Mesodermal cell (in vitro differentiated cells): ENCODE measurements at regions not wholly inside any gene's neighbourhood (a gene's known extent, or its start where the extent isn't known, plus 50 kb on each side); places are given as distances from the start of the nearest gene placed in this dataset.
"Not testable (repeated sequence)": the region's sequence is repeated elsewhere in the genome, so short reads cannot be mapped to it uniquely, and the experiment has no call there.

Experiments used
- H3K27ac ChIP-seq: 2 replicates; pipeline ENCODE4 v1.7.0; 2013; ENCODE audit warnings: mild to moderate bottlenecking, low read depth, low read length, moderate library complexity; ENCODE audit not compliant: severe bottlenecking
- H3K36me3 ChIP-seq: 2 replicates; pipeline ENCODE4 v1.7.1; 2013; ENCODE audit warnings: mild to moderate bottlenecking, low read length, moderate library complexity; ENCODE audit not compliant: control insufficient read depth, insufficient read depth
- H3K4me1 ChIP-seq: one replicate; pipeline ENCODE4 v1.7.1; 2013; ENCODE audit warnings: mild to moderate bottlenecking, low read length; ENCODE audit not compliant: insufficient read depth, control insufficient read depth, poor library complexity, severe bottlenecking
- H3K4me3 ChIP-seq: 2 replicates; pipeline ENCODE4 v1.7.0; 2013; ENCODE audit warnings: low read length, control low read depth, mild to moderate bottlenecking; ENCODE audit not compliant: insufficient read depth, poor library complexity, severe bottlenecking; ENCODE audit errors: extremely low read depth
- H3K9me3 ChIP-seq: 2 replicates; pipeline ENCODE4 v1.7.1; 2013; ENCODE audit warnings: mild to moderate bottlenecking, low read length, moderate library complexity; ENCODE audit not compliant: control insufficient read depth
- WGBS, 2 experiments: methylation state at CpG; one replicate each; pipeline ENCODE4 v1.1.5; 2013; ENCODE audit warnings: missing lambda C conversion rate in 2 of 2; ENCODE audit not compliant: insufficient coverage in 2 of 2; 5-methylcytosine and 5-hydroxymethylcytosine counted together

DNA sequence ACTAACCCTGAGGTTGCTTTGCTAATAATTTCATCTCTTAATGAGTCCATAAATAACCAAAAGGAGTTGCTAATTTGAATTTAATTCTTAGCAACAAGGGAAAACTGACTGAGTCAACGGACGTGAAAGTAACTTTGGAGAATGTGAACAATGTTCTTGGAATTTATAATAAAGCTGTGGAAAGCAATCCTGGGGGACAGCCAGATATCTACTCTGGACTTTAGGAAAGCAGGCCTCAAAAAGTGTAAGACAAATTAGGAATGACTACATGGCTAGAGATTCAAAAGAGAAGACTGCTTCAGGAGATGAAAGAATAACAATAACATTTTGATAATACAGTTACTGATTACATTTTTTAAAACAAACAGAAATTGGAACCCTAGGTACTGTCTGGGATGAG lies 318.4 kb upstream of the COL8A1 start:
- peak overlapping the region; percentile 61 for H3K27ac ChIP-seq
- no peaks in the 10 kb centered on the region for H3K9me3 ChIP-seq
- H3K36me3 ChIP-seq = no peaks in the 10 kb centered on the region
- no peaks in the 10 kb centered on the region for H3K4me1 ChIP-seq
- H3K4me3 ChIP-seq = no peak overlapping the region
- 85 to 92% methylated on average over 2 of the region's 2 CpGs for WGBS, 2 experiments

DNA sequence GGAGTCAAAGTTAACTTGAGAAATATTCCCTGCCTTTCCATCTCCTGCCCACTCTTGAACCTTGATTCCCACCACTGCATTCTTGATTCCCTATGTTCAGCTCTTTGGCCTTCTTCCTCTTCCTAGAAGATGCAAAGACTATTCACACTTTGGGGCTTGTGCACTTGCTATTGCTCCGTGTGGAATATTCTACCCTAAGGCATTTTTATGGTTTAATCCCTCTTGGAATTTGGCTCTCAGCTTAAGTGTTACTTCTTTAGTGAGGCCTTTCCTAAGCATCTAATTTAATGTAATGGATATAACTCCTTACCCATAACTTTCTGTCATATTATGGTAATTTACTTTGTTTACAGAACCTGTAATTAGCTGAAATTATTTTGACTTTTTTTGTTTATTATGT lies 318.9 kb upstream of the COL8A1 start:
- no peaks in the 10 kb centered on the region for H3K4me1 ChIP-seq
- peak overlapping the region; percentile 61 for H3K27ac ChIP-seq

DNA sequence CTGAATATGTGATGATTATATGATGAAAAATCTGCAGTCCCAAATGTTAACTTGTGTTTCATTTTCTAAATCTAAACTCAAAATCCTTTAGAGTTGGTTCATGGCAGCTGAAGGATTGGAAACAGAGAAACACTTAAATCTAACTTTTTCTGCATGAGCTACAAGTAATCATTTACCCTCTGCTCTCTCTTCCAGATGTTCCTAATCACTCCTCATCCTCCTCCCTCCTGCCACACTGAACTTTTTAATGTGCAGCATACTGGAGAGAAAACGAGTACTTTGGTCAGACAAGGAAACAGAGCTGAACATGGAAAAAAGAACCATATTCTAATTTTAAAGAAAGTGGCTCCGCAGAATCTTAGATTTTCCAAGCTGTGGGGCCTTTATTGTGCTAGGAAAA lies 321.2 kb upstream of the COL8A1 start:
- no CpG with 5 or more reads among the region's 2 CpGs for WGBS, 2 experiments
- H3K4me1 ChIP-seq = no peaks in the 10 kb centered on the region
- no peaks in the 10 kb centered on the region for H3K9me3 ChIP-seq
- H3K36me3 ChIP-seq = no peaks in the 10 kb centered on the region
- H3K27ac ChIP-seq = no peak overlapping the region
- H3K4me3 ChIP-seq = no peak overlapping the region

More for the DNA sequence above, 318.9 kb upstream of the COL8A1 start:
- H3K36me3 ChIP-seq = no peaks in the 10 kb centered on the region
- H3K9me3 ChIP-seq = no peaks in the 10 kb centered on the region
- no CpG with 5 or more reads among the region's 1 CpG for WGBS, 2 experiments
- H3K4me3 ChIP-seq = no peak overlapping the region

- WGBS, 2 experiments = 97 to 100% methylated on average over 2 to 3 of the region's 3 CpGs
- no peaks in the 10 kb centered on the region for H3K36me3 ChIP-seq
- H3K4me3 ChIP-seq = no peak overlapping the region
Measured at GRCh38 chr3:99315896-99316295, 322.5 kb upstream of the COL8A1 start.

GRCh38 chr3:99313485-99313884 lies 324.9 kb upstream of the COL8A1 start:
- H3K4me1 ChIP-seq = no peaks in the 10 kb centered on the region
- no peaks in the 10 kb centered on the region for H3K36me3 ChIP-seq
- no peak overlapping the region for H3K4me3 ChIP-seq
- no peaks in the 10 kb centered on the region for H3K9me3 ChIP-seq
- no peak overlapping the region for H3K27ac ChIP-seq

More at GRCh38 chr3:99315896-99316295, 322.5 kb upstream of the COL8A1 start:
- Histone ChIP-seq H3K27ac (no peak overlapping the region), H3K4me1 (no peaks in the 10 kb centered on the region), H3K9me3 (no peaks in the 10 kb centered on the region)

DNA sequence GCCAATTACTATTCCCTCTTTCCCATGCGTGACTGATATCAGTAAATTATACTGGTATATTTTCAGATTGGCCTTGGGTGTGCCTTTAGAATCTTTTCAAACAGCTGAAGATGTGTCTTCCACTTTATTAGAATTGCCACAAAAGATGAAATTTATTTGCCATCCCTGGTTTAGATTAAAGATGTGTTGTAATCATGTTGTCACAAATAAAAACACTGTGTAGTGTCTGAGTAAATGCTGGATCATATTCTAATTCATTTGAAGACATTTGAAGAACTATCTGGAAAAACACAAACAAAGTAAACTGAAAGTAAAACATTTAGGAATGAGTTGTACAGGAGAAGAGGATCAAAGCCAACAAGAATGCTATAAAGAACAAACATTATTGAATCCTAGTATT lies 339.7 kb upstream of the COL8A1 start:
- Histone ChIP-seq H3K4me1 (no peaks in the 10 kb centered on the region), H3K9me3 (no peaks in the 10 kb centered on the region), H3K36me3 (no peaks in the 10 kb centered on the region), H3K27ac (no peak overlapping the region), H3K4me3 (no peak overlapping the region)
- WGBS, 2 experiments = no CpG with 5 or more reads among the region's 1 CpG

DNA sequence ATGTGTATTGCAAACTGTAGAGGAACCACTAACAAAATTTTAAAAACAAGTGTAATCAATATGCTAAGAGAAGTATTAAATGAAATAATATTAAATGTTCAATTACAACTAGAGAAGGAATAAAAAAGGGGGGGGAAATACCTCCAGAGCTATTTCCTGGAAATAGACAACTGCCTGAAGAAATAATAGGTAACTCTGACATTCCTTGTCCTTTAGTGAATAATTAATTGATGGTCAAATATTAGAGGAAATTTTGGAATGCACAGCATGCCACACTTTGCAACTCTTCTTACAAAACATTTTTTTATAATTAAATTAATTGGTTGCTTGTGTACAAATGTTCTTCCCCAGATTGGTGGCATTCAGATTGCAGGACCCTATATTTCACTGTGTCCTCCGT lies 342.6 kb upstream of the COL8A1 start:
- no peak overlapping the region for H3K4me3 ChIP-seq
- H3K9me3 ChIP-seq = no peaks in the 10 kb centered on the region
- no peak overlapping the region for H3K27ac ChIP-seq
- no CpG with 5 or more reads among the region's 1 CpG for WGBS, 2 experiments
- H3K4me1 ChIP-seq = no peaks in the 10 kb centered on the region
- no peaks in the 10 kb centered on the region for H3K36me3 ChIP-seq

DNA sequence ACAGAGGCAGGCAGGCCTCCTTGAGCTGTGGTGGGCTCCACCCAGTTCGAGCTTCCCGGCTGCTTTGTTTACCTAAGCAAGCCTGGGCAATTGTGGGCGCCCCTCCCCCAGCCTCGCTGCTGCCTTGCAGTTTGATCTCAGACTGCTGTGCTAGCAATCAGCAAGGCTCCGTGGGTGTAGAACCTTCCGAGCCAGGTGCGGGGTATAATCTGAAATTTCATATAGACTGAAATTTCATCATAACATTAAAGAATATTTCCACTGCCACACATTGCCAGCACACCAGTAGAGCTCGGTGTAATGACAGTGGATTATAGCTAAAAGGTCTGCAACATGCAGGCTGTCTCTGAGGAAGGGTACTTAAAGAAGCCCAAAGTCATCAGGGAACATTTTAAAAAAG lies 344.3 kb upstream of the COL8A1 start:
- WGBS, 2 experiments = no CpG with 5 or more reads among the region's 8 CpGs
- H3K4me3 ChIP-seq = peak overlapping the region; percentile 12
- H3K4me1 ChIP-seq, H3K36me3 ChIP-seq, H3K9me3 ChIP-seq: not testable (repeated sequence)
- H3K27ac ChIP-seq = peak overlapping the region; percentile 24

GRCh38 chr3:99287876-99288275 lies 350.5 kb upstream of the COL8A1 start:
- Histone ChIP-seq H3K27ac (no peak overlapping the region), H3K9me3 (no peaks in the 10 kb centered on the region), H3K4me1 (no peaks in the 10 kb centered on the region), H3K4me3 (no peak overlapping the region), H3K36me3 (no peaks in the 10 kb centered on the region)
- WGBS, 2 experiments = 83 to 100% methylated on average over 1 of the region's 2 CpGs

GRCh38 chr3:99286266-99286845 lies 352.0 kb upstream of the COL8A1 start:
- H3K27ac ChIP-seq = no peak overlapping the region
- no peak overlapping the region for H3K4me3 ChIP-seq
- no peaks in the 10 kb centered on the region for H3K9me3 ChIP-seq
- H3K4me1 ChIP-seq = no peaks in the 10 kb centered on the region
- no peaks in the 10 kb centered on the region for H3K36me3 ChIP-seq

- 84 to 86% methylated on average over 5 of the region's 9 CpGs for WGBS, 2 experiments
- H3K4me3 ChIP-seq = no peak overlapping the region
- no peaks in the 10 kb centered on the region for H3K9me3 ChIP-seq
- no peaks in the 10 kb centered on the region for H3K4me1 ChIP-seq
- no peak overlapping the region for H3K27ac ChIP-seq
- H3K36me3 ChIP-seq = no peaks in the 10 kb centered on the region
Measured at GRCh38 chr3:99269606-99270351, 368.3 kb upstream of the DCBLD2 start.
